ENCODE measurements at regions not wholly inside any gene's neighbourhood (a gene's known extent, or its start where the extent isn't known, plus 50 kb on each side); places are given as distances from the start of the nearest gene placed in this dataset.
"Not testable (repeated sequence)": the region's sequence is repeated elsewhere in the genome, so short reads cannot be mapped to it uniquely, and the experiment has no call there.

DNA sequence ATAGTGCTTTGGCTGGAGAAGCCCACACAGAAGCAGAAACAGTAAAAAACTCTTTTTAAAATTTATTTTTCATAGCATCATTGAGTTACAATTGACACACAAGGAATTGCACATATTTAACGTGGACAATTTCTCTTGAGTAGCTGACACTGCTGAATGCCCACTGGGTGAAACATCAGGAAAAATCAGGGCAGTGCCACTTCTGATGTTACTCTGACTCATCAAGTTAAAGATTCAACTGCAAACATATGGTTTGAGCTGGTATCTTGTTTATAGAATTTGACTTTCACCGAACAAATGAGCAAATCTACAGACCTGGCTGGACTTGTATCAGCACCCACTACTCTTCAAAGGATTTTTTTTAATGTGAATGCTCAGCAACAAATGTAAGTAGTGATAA lies 66.3 kb upstream of the CTSV start:
- H3K4me1 ChIP-seq (replicated peaks in 1 of 4; ENCODE audit: control insufficient read depth in 3 of 4, insufficient read depth in 4 of 4, low read length in 3 of 4); H3K14ac ChIP-seq (ENCODE audit: insufficient read length); H2BK5ac ChIP-seq (ENCODE audit: low read depth, low read length); H3K9me3 ChIP-seq (ENCODE audit: insufficient read depth in 2 of 2, low read depth in 1 of 2, low read length in 1 of 2); H3K79me2 ChIP-seq (ENCODE audit: control insufficient read depth in 1 of 2, insufficient read depth in 2 of 2, low read length in 2 of 2); H4K8ac ChIP-seq (ENCODE audit: extremely low read depth, insufficient read depth, low read length); H3K23ac ChIP-seq (ENCODE audit: insufficient read length); H3K18ac ChIP-seq (ENCODE audit: extremely low read depth, low read length); FAIRE-seq; H3K4me3 ChIP-seq (ENCODE audit: extremely low read depth in 1 of 4, insufficient read depth in 2 of 4, low read depth in 3 of 4, low read length in 4 of 4); H3K36me3 ChIP-seq (ENCODE audit: control insufficient read depth in 2 of 4, insufficient read depth in 4 of 4, low read length in 3 of 4); H3K4me2 ChIP-seq (ENCODE audit: insufficient read depth in 1 of 2, low read depth in 2 of 2, low read length in 2 of 2); H3K4ac ChIP-seq (replicated peaks; ENCODE audit: insufficient read length, low read depth, low read length); H3K79me1 ChIP-seq (ENCODE audit: low read depth, low read length); H4K5ac ChIP-seq (ENCODE audit: insufficient read length, low read depth, low read length); H2BK20ac ChIP-seq (ENCODE audit: low read length); H4K20me1 ChIP-seq (replicated peaks in 1 of 2; ENCODE audit: control insufficient read depth in 1 of 2, insufficient read depth in 2 of 2, low read length in 2 of 2); POLR2A ChIA-PET (ENCODE audit: partially characterized antibody); H2BK15ac ChIP-seq (ENCODE audit: low read length); DNase-seq (ENCODE audit: low read depth in 1 of 2, low spot score in 2 of 2); H3K9ac ChIP-seq (replicated peaks in 1 of 4; ENCODE audit: extremely low read depth in 1 of 4, low read depth in 3 of 4, low read length in 3 of 4); H3K27me3 ChIP-seq (replicated peaks in 1 of 4; ENCODE audit: control insufficient read depth in 3 of 4, extremely low read depth in 1 of 4, insufficient read depth in 3 of 4, low read length in 3 of 4); H2AK5ac ChIP-seq (ENCODE audit: low read depth, low read length); H3K27ac ChIP-seq (ENCODE audit: low read depth, low read length); H2BK12ac ChIP-seq (ENCODE audit: low read depth, low read length); H4K91ac ChIP-seq (replicated peaks; ENCODE audit: insufficient read length, low read length); H2AFZ ChIP-seq (ENCODE audit: low read length); H3K23me2 ChIP-seq (ENCODE audit: low read depth, low read length); H3K56ac ChIP-seq (replicated peaks; ENCODE audit: insufficient read length, low read depth, low read length); H2BK120ac ChIP-seq (replicated peaks; ENCODE audit: low read depth, low read length): not testable (repeated sequence)
- 94% methylated on average over 2 of the region's 2 CpGs; no CpG with 5 or more reads in 1 of the 2 experiments for WGBS, 2 experiments (ENCODE audit: extremely low coverage in 1 of 2, insufficient coverage in 1 of 2, insufficient read length in 1 of 2, insufficient replicate concordance in 2 of 2, low coverage in 1 of 2, low lambda C conversion rate in 2 of 2, missing lambda C conversion rate in 1 of 2)
- CTCF ChIA-PET (ENCODE audit: partially characterized antibody) = interaction anchor here (0.6 kb wide), 2 partner anchors 20 to 139 kb away, joined by 3 read pairs; no protein-coding TSS in a partner anchor

DNA sequence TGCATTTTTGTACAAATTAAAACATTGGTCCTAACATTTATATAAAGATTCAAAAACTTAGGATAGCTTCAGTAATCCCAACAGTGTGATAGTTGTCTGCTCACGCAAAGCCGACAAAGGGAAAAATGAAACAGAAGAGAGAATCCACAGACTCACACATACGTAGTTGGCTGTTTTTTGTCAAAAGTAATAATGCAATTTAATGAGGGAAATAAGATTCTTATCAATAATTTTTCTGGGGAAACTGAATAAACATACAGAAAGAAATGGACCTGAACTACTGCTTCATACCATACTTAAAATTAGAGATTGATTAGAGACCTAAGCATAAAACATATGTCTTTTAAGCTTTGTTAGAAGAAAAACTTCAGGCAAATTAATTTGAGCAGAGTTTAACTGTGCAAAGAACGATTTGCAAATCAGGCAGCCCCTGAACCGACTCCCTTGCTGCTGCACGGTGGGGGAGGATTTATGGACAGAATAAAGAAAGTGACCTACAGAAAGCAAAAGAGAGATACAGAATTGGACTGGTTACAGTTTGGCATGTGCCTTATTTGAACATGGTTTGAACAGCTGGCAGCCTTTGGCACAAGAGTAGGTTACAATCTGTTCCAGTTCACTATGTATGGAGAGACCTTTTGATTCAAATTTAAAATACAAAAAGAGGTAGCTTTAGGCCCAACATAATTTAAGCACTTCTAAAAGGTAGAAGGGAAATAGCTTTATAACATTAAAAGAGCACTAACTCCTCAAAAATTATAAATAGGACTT lies 64.9 kb upstream of the CTSV start:
- not testable (repeated sequence) for H3K9me3 ChIP-seq (ENCODE audit: insufficient read depth in 2 of 2, low read depth in 1 of 2, low read length in 1 of 2); H3K56ac ChIP-seq (replicated peaks; ENCODE audit: insufficient read length, low read depth, low read length); H3K79me1 ChIP-seq (ENCODE audit: low read depth, low read length); H2BK15ac ChIP-seq (ENCODE audit: low read length); H4K5ac ChIP-seq (ENCODE audit: insufficient read length, low read depth, low read length); H2BK120ac ChIP-seq (replicated peaks; ENCODE audit: low read depth, low read length); H3K14ac ChIP-seq (ENCODE audit: insufficient read length); H2BK20ac ChIP-seq (ENCODE audit: low read length); H3K4me1 ChIP-seq (replicated peaks in 1 of 4; ENCODE audit: control insufficient read depth in 3 of 4, insufficient read depth in 4 of 4, low read length in 3 of 4); H3K27me3 ChIP-seq (replicated peaks in 1 of 4; ENCODE audit: control insufficient read depth in 3 of 4, extremely low read depth in 1 of 4, insufficient read depth in 3 of 4, low read length in 3 of 4); H3K23me2 ChIP-seq (ENCODE audit: low read depth, low read length); H3K36me3 ChIP-seq (ENCODE audit: control insufficient read depth in 2 of 4, insufficient read depth in 4 of 4, low read length in 3 of 4); H3K79me2 ChIP-seq (ENCODE audit: control insufficient read depth in 1 of 2, insufficient read depth in 2 of 2, low read length in 2 of 2); H4K91ac ChIP-seq (replicated peaks; ENCODE audit: insufficient read length, low read length); H3K18ac ChIP-seq (ENCODE audit: extremely low read depth, low read length); H2BK5ac ChIP-seq (ENCODE audit: low read depth, low read length); H2AFZ ChIP-seq (ENCODE audit: low read length); H3K4me2 ChIP-seq (ENCODE audit: insufficient read depth in 1 of 2, low read depth in 2 of 2, low read length in 2 of 2); H2BK12ac ChIP-seq (ENCODE audit: low read depth, low read length); H3K4ac ChIP-seq (replicated peaks; ENCODE audit: insufficient read length, low read depth, low read length); DNase-seq (ENCODE audit: low read depth in 1 of 2, low spot score in 2 of 2); H3K27ac ChIP-seq (ENCODE audit: low read depth, low read length); H2AK5ac ChIP-seq (ENCODE audit: low read depth, low read length); H3K9ac ChIP-seq (replicated peaks in 1 of 4; ENCODE audit: extremely low read depth in 1 of 4, low read depth in 3 of 4, low read length in 3 of 4); H4K20me1 ChIP-seq (replicated peaks in 1 of 2; ENCODE audit: control insufficient read depth in 1 of 2, insufficient read depth in 2 of 2, low read length in 2 of 2); H3K23ac ChIP-seq (ENCODE audit: insufficient read length); H3K4me3 ChIP-seq (ENCODE audit: extremely low read depth in 1 of 4, insufficient read depth in 2 of 4, low read depth in 3 of 4, low read length in 4 of 4); H4K8ac ChIP-seq (ENCODE audit: extremely low read depth, insufficient read depth, low read length)
- ChIA-PET CTCF (ENCODE audit: partially characterized antibody) (interaction anchor here (1.0 kb wide), 1 partner anchor 247 kb away, joined by 3 read pairs; no protein-coding TSS in a partner anchor), POLR2A (ENCODE audit: partially characterized antibody) (interaction anchor here (1.0 kb wide), 1 partner anchor 13 kb away, joined by 3 read pairs; no protein-coding TSS in a partner anchor)
- FAIRE-seq = peak; percentile 48
- 93% methylated on average over 6 of the region's 6 CpGs; no CpG with 5 or more reads in 1 of the 2 experiments for WGBS, 2 experiments (ENCODE audit: extremely low coverage in 1 of 2, insufficient coverage in 1 of 2, insufficient read length in 1 of 2, insufficient replicate concordance in 2 of 2, low coverage in 1 of 2, low lambda C conversion rate in 2 of 2, missing lambda C conversion rate in 1 of 2)

Measured in H1 (cell line).